OCI-LY3 (cell line): ENCODE measurements at regions not wholly inside any gene's neighbourhood (a gene's known extent, or its start where the extent isn't known, plus 50 kb on each side); places are given as distances from the start of the nearest gene placed in this dataset.

ENCODE experiments used
- H2AFZ ChIP-seq: fragments of 200-600, 300-600 bp; shearing (Covaris generic); 2 replicates; pipeline ENCODE4 v1.6.0; 2014; ENCODE audit warnings: antibody characterized with exemption, low read depth, low read length
- H3K27ac ChIP-seq: fragments of 200-600, 300-600 bp; sonication (generic); 2 replicates; pipeline ENCODE4 v1.5.1; 2014; ENCODE audit warnings: mild to moderate bottlenecking, low read length, moderate library complexity, mixed read lengths
- H3K27me3 ChIP-seq: fragments of 200-600, 300-600 bp; sonication (generic); 2 replicates; pipeline ENCODE4 v1.6.1; 2014; ENCODE audit warnings: low read depth, low read length, mixed read lengths
- H3K36me3 ChIP-seq: fragments of 200-600, 300-600 bp; sonication (generic); replicated peaks from 2 replicates; pipeline ENCODE3; 2014; ENCODE audit warnings: low read depth, low read length, mixed read lengths
- H3K4me1 ChIP-seq: fragments of 300-600, 200-600 bp; sonication (generic); 2 replicates; pipeline ENCODE4 v1.6.1; 2014; ENCODE audit warnings: low read length, mixed read lengths
- H3K4me2 ChIP-seq: fragments of 200-600, 300-600 bp; sonication (generic); 2 replicates; pipeline ENCODE4 v1.6.1; 2014; ENCODE audit warnings: low read length, mixed read lengths
- H3K4me3 ChIP-seq: fragments of 300-600, 200-600 bp; sonication (generic); 2 replicates; pipeline ENCODE4 v1.5.1; 2014; ENCODE audit warnings: antibody characterized with exemption, mild to moderate bottlenecking, low read length, moderate library complexity
- H3K79me2 ChIP-seq: fragments of 300-600, 200-600 bp; shearing (Covaris generic); 2 replicates; pipeline ENCODE4 v1.6.1; 2014; ENCODE audit warnings: mild to moderate bottlenecking, low read length, mixed read lengths
- H3K9ac ChIP-seq: fragments of 300-600, 200-600 bp; shearing (Covaris generic); 2 replicates; pipeline ENCODE4 v1.6.0; 2014; ENCODE audit warnings: mild to moderate bottlenecking, low read length, moderate library complexity
- H3K9me3 ChIP-seq: fragments of 200-600, 300-600 bp; shearing (Covaris generic); 2 replicates; pipeline ENCODE4 v1.6.1; 2014; ENCODE audit warnings: low read length, mixed read lengths; ENCODE audit not compliant: insufficient read depth
- H4K20me1 ChIP-seq: fragments of 200-600, 300-600 bp; sonication (generic); 2 replicates; pipeline ENCODE4 v1.6.1; 2016; ENCODE audit warnings: low read length, mixed read lengths; ENCODE audit not compliant: insufficient read depth
- CTCF ChIP-seq: fragments of 200-600, 300-600 bp; sonication (generic); IDR thresholded peaks from 2 replicates; pipeline ENCODE4 v1.5.1; 2014; ENCODE audit warnings: antibody characterized with exemption, low read length, low read depth
- EZH2phosphoT487 ChIP-seq: fragments of 200-600 bp; shearing (Covaris generic); IDR thresholded peaks from 2 replicates; pipeline ENCODE4 v1.6.1; 2018; ENCODE audit warnings: antibody characterized with exemption, mixed run types, low read depth

- Histone ChIP-seq H3K79me2 (no peaks in the 10 kb centered on the region), H3K27me3 (no peaks in the 10 kb centered on the region), H3K9me3 (no peaks in the 10 kb centered on the region), H3K4me3 (no peak overlapping the region), H3K27ac (no peak overlapping the region), H3K4me1 (peaks cover 9% of the 10 kb centered on the region), H2AFZ (no peak overlapping the region), H4K20me1 (no peaks in the 10 kb centered on the region), H3K36me3 (no peaks in the 10 kb centered on the region), H3K9ac (no peak overlapping the region), H3K4me2 (no peak overlapping the region)
- TF ChIP-seq CTCF (no peak), EZH2phosphoT487 (no peak)
Observed at GRCh38 chr7:52482076-52482475, 553.4 kb upstream of the POM121L12 start.

- TF ChIP-seq EZH2phosphoT487 (no peak), CTCF (no peak)
- no peak overlapping the region for H2AFZ ChIP-seq
- H3K9ac ChIP-seq, result no peak overlapping the region
- H3K9me3 ChIP-seq, result no peaks in the 10 kb centered on the region
- no peaks in the 10 kb centered on the region for H4K20me1 ChIP-seq
- H3K36me3 ChIP-seq, result no peaks in the 10 kb centered on the region
- no peak overlapping the region for H3K4me2 ChIP-seq
- no peak overlapping the region for H3K27ac ChIP-seq
- H3K4me1 ChIP-seq, result peaks cover 9% of the 10 kb centered on the region
- no peaks in the 10 kb centered on the region for H3K27me3 ChIP-seq
- H3K4me3 ChIP-seq, result no peak overlapping the region
- no peaks in the 10 kb centered on the region for H3K79me2 ChIP-seq
Observed at GRCh38 chr7:52481571-52481970, 553.9 kb upstream of the POM121L12 start.

- TF ChIP-seq CTCF, result no peak
- no peak for TF ChIP-seq EZH2phosphoT487
- H3K4me2 ChIP-seq, result no peak overlapping the region
- no peaks in the 10 kb centered on the region for H3K9me3 ChIP-seq
Observed at GRCh38 chr7:52479990-52480389, 555.4 kb upstream of the POM121L12 start.

GRCh38 chr7:52475001-52475582 is 560.3 kb upstream of the POM121L12 start:
- H3K9me3 ChIP-seq, result no peaks in the 10 kb centered on the region
- H4K20me1 ChIP-seq, result no peaks in the 10 kb centered on the region
- no peak overlapping the region for H3K4me3 ChIP-seq
- H3K36me3 ChIP-seq, result peaks cover 3% of the 10 kb centered on the region
- H3K4me1 ChIP-seq, result no peaks in the 10 kb centered on the region
- no peak overlapping the region for H3K27ac ChIP-seq
- TF ChIP-seq EZH2phosphoT487 (no peak), CTCF (no peak)
- H2AFZ ChIP-seq, result no peak overlapping the region
- no peak overlapping the region for H3K9ac ChIP-seq
- H3K27me3 ChIP-seq, result no peaks in the 10 kb centered on the region
- no peak overlapping the region for H3K4me2 ChIP-seq
- H3K79me2 ChIP-seq, result no peaks in the 10 kb centered on the region

More at GRCh38 chr7:52479990-52480389, 555.4 kb upstream of the POM121L12 start:
- Histone ChIP-seq H3K4me3 (no peak overlapping the region), H3K36me3 (no peaks in the 10 kb centered on the region), H4K20me1 (no peaks in the 10 kb centered on the region), H3K27me3 (no peaks in the 10 kb centered on the region), H3K9ac (no peak overlapping the region), H3K4me1 (peaks cover 3% of the 10 kb centered on the region), H3K27ac (no peak overlapping the region), H2AFZ (no peak overlapping the region), H3K79me2 (no peaks in the 10 kb centered on the region)
